Progenitor cell of endocrine pancreas (in vitro differentiated cells): ENCODE measurements at regions not wholly inside any gene's neighbourhood (a gene's known extent, or its start where the extent isn't known, plus 50 kb on each side); places are given as distances from the start of the nearest gene placed in this dataset.
"Not testable (repeated sequence)": the region's sequence is repeated elsewhere in the genome, so short reads cannot be mapped to it uniquely, and the experiment has no call there.

ENCODE experiments used
- DNase-seq: peaks from one replicate; pipeline ENCODE4 v3.0.0; 2021; ENCODE audit warnings: low spot score; ENCODE audit not compliant: unreplicated experiment
- H3K27ac Mint-ChIP-seq: 2 replicates; pipeline ENCODE4 v1.8.0; 2021; ENCODE audit warnings: mild to moderate bottlenecking, moderate library complexity, mixed read lengths
- H3K27me3 Mint-ChIP-seq: 2 replicates; pipeline ENCODE4 v1.8.0; 2021; ENCODE audit warnings: mixed read lengths
- H3K36me3 Mint-ChIP-seq: 2 replicates; pipeline ENCODE4 v1.8.0; 2022; ENCODE audit warnings: mixed read lengths; ENCODE audit not compliant: insufficient read depth
- H3K4me1 Mint-ChIP-seq: 2 replicates; pipeline ENCODE4 v1.8.0; 2021; ENCODE audit warnings: low read depth, mixed read lengths
- H3K4me3 Mint-ChIP-seq: 2 replicates; pipeline ENCODE4 v1.8.0; 2021; ENCODE audit warnings: low read depth, mild to moderate bottlenecking, moderate library complexity, mixed read lengths
- H3K9me3 Mint-ChIP-seq: 2 replicates; pipeline ENCODE4 v1.8.0; 2021; ENCODE audit warnings: low read depth, mixed read lengths
- CTCF ChIP-seq: fragments of 200-600 bp; sonication (generic); IDR thresholded peaks from one replicate; pipeline ENCODE4 v1.5.0; 2021; ENCODE audit warnings: antibody characterized with exemption, mild to moderate bottlenecking; ENCODE audit not compliant: unreplicated experiment

DNA sequence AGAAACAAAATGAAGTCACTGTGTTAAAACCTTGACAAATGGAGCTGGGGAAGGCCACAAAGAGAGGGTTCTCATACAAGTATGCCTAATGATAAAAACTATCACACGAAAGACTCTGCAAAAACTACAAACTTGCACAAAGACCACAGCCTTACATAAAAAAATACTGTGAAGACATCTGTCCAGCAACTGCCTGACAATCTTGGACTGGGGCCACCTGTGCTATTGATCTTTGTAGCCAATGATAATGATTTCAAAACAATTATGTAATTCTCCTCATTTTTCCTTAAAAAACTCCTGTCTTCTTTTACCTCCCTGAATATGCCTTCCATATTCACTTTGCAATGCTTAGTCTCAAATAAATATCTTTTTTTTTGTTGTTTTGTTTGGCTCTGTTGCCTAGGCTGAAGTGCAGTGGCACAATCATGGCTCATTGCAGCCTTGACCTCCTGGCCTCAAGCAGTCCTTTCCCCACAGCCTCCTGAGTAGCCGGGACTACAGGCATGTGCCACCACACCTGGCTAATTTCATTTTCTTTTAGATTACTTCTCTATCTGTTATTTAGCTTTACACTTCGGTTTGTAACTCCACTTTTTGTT is 79.4 kb upstream of the RHOU start:
- H3K27me3 Mint-ChIP-seq: peaks cover 15% of the 10 kb centered on the region
- H3K4me1 Mint-ChIP-seq: peaks cover 2% of the 10 kb centered on the region
- TF ChIP-seq CTCF: no peak
- no peaks in the 10 kb centered on the region for H3K9me3 Mint-ChIP-seq
- no peaks in the 10 kb centered on the region for H3K36me3 Mint-ChIP-seq
- DNase-seq: no peak
- no peak overlapping the region for H3K27ac Mint-ChIP-seq
- no peak overlapping the region for H3K4me3 Mint-ChIP-seq

- H3K4me1 Mint-ChIP-seq, H3K4me3 Mint-ChIP-seq, H3K27ac Mint-ChIP-seq, DNase-seq, H3K27me3 Mint-ChIP-seq, H3K9me3 Mint-ChIP-seq, H3K36me3 Mint-ChIP-seq: not testable (repeated sequence)
Observed at GRCh38 chr1:228662007-228662689, 73.1 kb upstream of the RHOU start.

DNA sequence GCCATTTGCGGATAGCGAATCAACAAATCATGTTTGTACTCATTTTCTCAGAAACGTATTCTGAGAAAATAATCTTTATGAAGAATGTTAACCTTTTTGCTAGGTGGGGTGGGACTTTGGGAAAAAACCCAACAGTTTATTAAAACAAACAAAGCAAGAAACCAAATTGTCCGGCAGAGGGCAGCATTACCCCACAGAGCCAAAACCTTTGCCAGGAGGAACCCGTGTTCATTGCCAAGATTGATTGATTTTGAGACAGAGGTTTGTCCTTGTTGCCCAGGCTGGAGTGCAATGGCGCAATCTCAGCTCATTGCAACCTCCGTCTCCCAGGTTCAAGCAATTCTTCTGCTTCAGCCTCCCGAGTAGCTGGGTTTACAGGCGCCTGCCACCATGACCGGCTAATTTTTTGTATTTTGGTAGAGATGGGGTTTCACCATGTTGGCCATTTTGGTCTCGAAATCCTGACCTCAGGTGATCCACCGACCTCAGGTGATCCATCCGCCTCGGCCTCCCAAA is 70.8 kb upstream of the RHOU start:
- peak; percentile 91 for TF ChIP-seq CTCF
- H3K27ac Mint-ChIP-seq: no peak overlapping the region
- peaks cover 3% of the 10 kb centered on the region for H3K9me3 Mint-ChIP-seq
- no peaks in the 10 kb centered on the region for H3K36me3 Mint-ChIP-seq
- H3K4me1 Mint-ChIP-seq: peaks cover 1% of the 10 kb centered on the region
- H3K27me3 Mint-ChIP-seq: no peaks in the 10 kb centered on the region
- H3K4me3 Mint-ChIP-seq: no peak overlapping the region
- peak; percentile 64 for DNase-seq

- H3K36me3 Mint-ChIP-seq: no peaks in the 10 kb centered on the region
- no peak overlapping the region for H3K4me3 Mint-ChIP-seq
- H3K27ac Mint-ChIP-seq: peak overlapping the region; percentile 54
- no peaks in the 10 kb centered on the region for H3K9me3 Mint-ChIP-seq
- no peaks in the 10 kb centered on the region for H3K27me3 Mint-ChIP-seq
- peaks cover 1% of the 10 kb centered on the region for H3K4me1 Mint-ChIP-seq
- DNase-seq: no peak
- no peak for TF ChIP-seq CTCF
Observed at GRCh38 chr1:228666686-228667623, 68.3 kb upstream of the RHOU start.

DNA sequence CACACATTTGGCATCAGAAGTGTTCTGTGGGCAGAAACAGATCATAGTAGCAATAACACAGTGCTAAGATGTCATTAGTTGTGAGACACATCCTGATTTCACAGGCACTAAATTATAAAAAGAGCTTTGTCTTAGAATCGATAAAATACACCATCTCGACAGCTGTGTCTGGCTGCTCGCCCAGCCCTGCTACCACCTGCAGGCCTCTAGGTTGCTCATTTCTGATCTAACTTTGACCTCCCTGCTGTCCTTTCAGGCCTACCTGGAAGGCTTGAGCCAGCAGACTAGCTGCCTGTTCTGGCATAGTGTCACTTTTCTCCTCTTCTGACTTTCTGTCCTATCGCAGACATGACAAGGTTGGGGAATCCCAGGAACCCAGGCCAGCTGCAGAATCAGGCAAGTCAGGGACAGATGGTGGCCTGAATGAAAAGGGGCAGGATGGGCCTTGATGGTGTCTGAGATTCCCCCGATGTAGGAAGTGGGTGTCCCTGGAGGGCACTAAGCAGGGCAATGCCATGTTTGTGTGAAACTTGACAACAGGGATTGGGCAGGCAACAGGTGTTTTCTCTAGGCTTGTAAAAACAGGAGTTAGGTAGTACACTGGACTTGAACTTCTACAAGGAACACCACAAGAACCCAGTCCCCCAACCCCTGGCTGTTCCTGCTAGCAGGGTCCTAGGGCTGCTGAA is 66.6 kb upstream of the RHOU start:
- H3K27me3 Mint-ChIP-seq: peaks cover 7% of the 10 kb centered on the region
- H3K4me3 Mint-ChIP-seq: no peak overlapping the region
- H3K27ac Mint-ChIP-seq: no peak overlapping the region
- peaks cover 1% of the 10 kb centered on the region for H3K4me1 Mint-ChIP-seq
- TF ChIP-seq CTCF: no peak
- DNase-seq: no peak
- no peaks in the 10 kb centered on the region for H3K36me3 Mint-ChIP-seq
- H3K9me3 Mint-ChIP-seq: no peaks in the 10 kb centered on the region
